PC-3 (cell line): ENCODE measurements at regions not wholly inside any gene's neighbourhood (a gene's known extent, or its start where the extent isn't known, plus 50 kb on each side); places are given as distances from the start of the nearest gene placed in this dataset.
A peak's percentile ranks its signal among the peaks of the same experiment; 100 is the strongest.

Experiments used
- ATAC-seq: fragments of 200-7000 bp; cut with Tn5 transposase; 2 replicates; pipeline ENCODE4 v1.9.1; 2020; ENCODE audit warnings: mild to moderate bottlenecking, moderate library complexity
- BruUV-seq: library from RNA; stranded (reverse); fragments of 400-500 nt; replicated peaks from 2 replicates; lab custom pipeline; 2021; lab: Mats Ljungman, UMichigan
- CTCF ChIA-PET: fragments of 300-600 bp; sonication (Branson Sonifier 250); formaldehyde crosslinking; loops from one replicate; lab custom pipeline; 2022; ENCODE audit warnings: antibody characterized with exemption; lab: Charles Lee
- POLR2A ChIA-PET: fragments of 300-600 bp; sonication (Branson Sonifier 250); formaldehyde crosslinking; loops from one replicate; lab custom pipeline; 2022; ENCODE audit warnings: antibody characterized with exemption; ENCODE audit not compliant: unreplicated experiment; lab: Charles Lee
- DNase-seq: peaks from one replicate; pipeline ENCODE4 v3.0.0-alpha.2; 2015
- H2AFZ ChIP-seq: fragments of 300-600 bp; sonication (generic); 2 replicates; pipeline ENCODE4 v1.6.0; 2016; ENCODE audit warnings: antibody characterized with exemption, low read length
- H3F3A ChIP-seq: fragments of 300-600 bp; sonication (generic); one replicate; pipeline ENCODE4 v1.6.0; 2017; ENCODE audit warnings: antibody characterized with exemption, low read length, control low read depth, mild to moderate bottlenecking; ENCODE audit not compliant: unreplicated experiment
- H3K27ac ChIP-seq: fragments of 300-600 bp; sonication (generic); 2 replicates; pipeline ENCODE4 v1.5.1; 2016; ENCODE audit warnings: mild to moderate bottlenecking, low read length
- H3K27me3 ChIP-seq: fragments of 300-600 bp; sonication (generic); 2 replicates; pipeline ENCODE4 v1.6.1; 2016; ENCODE audit warnings: low read length, mixed read lengths
- H3K36me3 ChIP-seq: fragments of 300-600 bp; sonication (generic); 2 replicates; pipeline ENCODE4 v1.6.1; 2016; ENCODE audit warnings: low read depth, mixed run types, low read length, mixed read lengths
- H3K4me1 ChIP-seq: fragments of 300-600 bp; sonication (generic); 2 replicates; pipeline ENCODE4 v1.5.1; 2016; ENCODE audit warnings: low read length; ENCODE audit not compliant: insufficient read depth
- H3K4me2 ChIP-seq: fragments of 300-600 bp; sonication (generic); 2 replicates; pipeline ENCODE4 v1.6.0; 2016; ENCODE audit warnings: low read length
- H3K4me3 ChIP-seq: fragments of 300-600 bp; sonication (generic); 2 replicates; pipeline ENCODE4 v1.5.1; 2016; ENCODE audit warnings: mild to moderate bottlenecking, low read length, mixed read lengths
- H3K79me2 ChIP-seq: fragments of 300-600 bp; sonication (generic); 2 replicates; pipeline ENCODE4 v1.6.1; 2017; ENCODE audit warnings: low read length, mixed read lengths
- H3K9ac ChIP-seq: fragments of 300-600 bp; sonication (generic); 2 replicates; pipeline ENCODE4 v1.6.0; 2016; ENCODE audit warnings: mild to moderate bottlenecking, low read length
- H3K9me2 ChIP-seq: fragments of 300-600 bp; sonication (generic); replicated peaks from 2 replicates; pipeline ENCODE4 v1.6.1; 2016; ENCODE audit warnings: mixed run types, low read length, mixed read lengths
- H3K9me3 ChIP-seq: fragments of 300-600 bp; sonication (generic); 2 replicates; pipeline ENCODE4 v1.6.1; 2016; ENCODE audit warnings: low read length, mixed read lengths
- H4K20me1 ChIP-seq: fragments of 300-600 bp; sonication (generic); 2 replicates; pipeline ENCODE4 v1.6.1; 2016; ENCODE audit warnings: low read length, mixed read lengths
- CTCF ChIP-seq: fragments of 300-600 bp; sonication (generic); conservative IDR thresholded peaks from 2 replicates; pipeline ENCODE4 v1.5.1; 2017; ENCODE audit warnings: antibody characterized with exemption, low read depth, mild to moderate bottlenecking, low read length
- EZH2 ChIP-seq: fragments of 300-600 bp; sonication (generic); IDR thresholded peaks from one replicate; pipeline ENCODE4 v1.6.1; 2017; ENCODE audit warnings: antibody characterized with exemption, mild to moderate bottlenecking, low read length; ENCODE audit not compliant: unreplicated experiment
- EZH2phosphoT487 ChIP-seq: fragments of 300-600 bp; sonication (generic); IDR thresholded peaks from 2 replicates; pipeline ENCODE4 v1.6.1; 2018; ENCODE audit warnings: mild to moderate bottlenecking, antibody characterized with exemption, low read length, borderline replicate concordance
- intact Hi-C: fragments of 100-400 bp; cut with micrococcal nuclease; formaldehyde crosslinking; loops from 2 replicates; pipeline ENCODE4 v1.9.0; 2023

- H3K4me2 ChIP-seq, result no peak overlapping the region
- H3K4me3 ChIP-seq, result no peak overlapping the region
- H3K9me2 ChIP-seq, result no peaks in the 10 kb centered on the region
- no peak overlapping the region for H3K9ac ChIP-seq
- no TSS peak for BruUV-seq
- no peaks in the 10 kb centered on the region for H3K4me1 ChIP-seq
- CTCF ChIA-PET, result no interaction called here
- DNase-seq, result no peak
- peaks cover 15% of the 10 kb centered on the region for H3K27me3 ChIP-seq
- no peaks in the 10 kb centered on the region for H4K20me1 ChIP-seq
- intact Hi-C loops, result no loop called here
- H3K36me3 ChIP-seq, result no peaks in the 10 kb centered on the region
- no peaks in the 10 kb centered on the region for H3F3A ChIP-seq
- POLR2A ChIA-PET, result interaction anchor here (0.7 kb wide), 1 partner anchor 833 kb away, joined by 3 read pairs; no protein-coding TSS in a partner anchor
- no peak overlapping the region for H2AFZ ChIP-seq
- no peak for TF ChIP-seq CTCF
- TF ChIP-seq EZH2phosphoT487, result no peak
- no peak for TF ChIP-seq EZH2
- H3K9me3 ChIP-seq, result no peaks in the 10 kb centered on the region
- H3K27ac ChIP-seq, result no peak overlapping the region
- no peak for ATAC-seq
- no peaks in the 10 kb centered on the region for H3K79me2 ChIP-seq
Observed at GRCh38 chr6:40759264-40759663, 172.1 kb upstream of the LRFN2 start.

- no peaks in the 10 kb centered on the region for H3K4me1 ChIP-seq
- DNase-seq, result peak; percentile 11
- POLR2A ChIA-PET, result no interaction called here
- no peaks in the 10 kb centered on the region for H4K20me1 ChIP-seq
- H3K9me3 ChIP-seq, result no peaks in the 10 kb centered on the region
- intact Hi-C loops, result no loop called here
- ATAC-seq, result no peak
- H3K36me3 ChIP-seq, result no peaks in the 10 kb centered on the region
- no peaks in the 10 kb centered on the region for H3F3A ChIP-seq
- H2AFZ ChIP-seq, result no peak overlapping the region
- TF ChIP-seq CTCF (no peak), EZH2 (no peak), EZH2phosphoT487 (no peak)
- H3K4me3 ChIP-seq, result no peak overlapping the region
- no TSS peak for BruUV-seq
- no peak overlapping the region for H3K27ac ChIP-seq
- H3K27me3 ChIP-seq, result peaks cover 16% of the 10 kb centered on the region
- CTCF ChIA-PET, result no interaction called here
- no peak overlapping the region for H3K9ac ChIP-seq
- H3K4me2 ChIP-seq, result no peak overlapping the region
- H3K9me2 ChIP-seq, result no peaks in the 10 kb centered on the region
- no peaks in the 10 kb centered on the region for H3K79me2 ChIP-seq
Observed at GRCh38 chr6:40755749-40756452, 168.7 kb upstream of the LRFN2 start.

- Histone ChIP-seq H3K4me3 (no peak overlapping the region), H4K20me1 (no peaks in the 10 kb centered on the region), H3K36me3 (no peaks in the 10 kb centered on the region), H3K9me2 (no peaks in the 10 kb centered on the region), H3K27me3 (peaks cover 23% of the 10 kb centered on the region), H2AFZ (no peak overlapping the region), H3K4me2 (no peak overlapping the region), H3K27ac (no peak overlapping the region), H3K9ac (no peak overlapping the region), H3K4me1 (no peaks in the 10 kb centered on the region), H3F3A (no peaks in the 10 kb centered on the region), H3K9me3 (no peaks in the 10 kb centered on the region), H3K79me2 (no peaks in the 10 kb centered on the region)
- ATAC-seq (no peak), DNase-seq (no peak)
- BruUV-seq, result no TSS peak
- intact Hi-C loops, result no loop called here
- no peak for TF ChIP-seq EZH2
- TF ChIP-seq CTCF, result no peak
- TF ChIP-seq EZH2phosphoT487, result no peak
- CTCF ChIA-PET, result no interaction called here
- POLR2A ChIA-PET, result no interaction called here
Observed at GRCh38 chr6:40755046-40755681, 168.0 kb upstream of the LRFN2 start.
